Stimulated activated CD8-positive, alpha-beta memory T cell treated with anti-CD3 and anti-CD28 coated beads, Interleukin-15, amount 100 ng/mL, for 48 hours (primary cell): ENCODE measurements at regions not wholly inside any gene's neighbourhood (a gene's known extent, or its start where the extent isn't known, plus 50 kb on each side); places are given as distances from the start of the nearest gene placed in this dataset.

Source experiments
- DNase-seq, 2 donors: peaks; one replicate each; pipeline ENCODE4 v3.0.0-alpha.2; 2020; ENCODE audit warnings: low read depth in 2 of 2

- DNase-seq, result no peak
These were observed 65.7 kb downstream of the UNC5CL start for GRCh38 chr6:40973304-40973703.

GRCh38 chr6:40972814-40973213 is 66.2 kb downstream of the UNC5CL start:
- no peak for DNase-seq

- no peak for DNase-seq
These were observed 66.8 kb downstream of the UNC5CL start for GRCh38 chr6:40972190-40972589.

- no peak for DNase-seq
These were observed 70.3 kb downstream of the UNC5CL start for GRCh38 chr6:40968620-40969164.

- DNase-seq, result no peak
These were observed 72.2 kb downstream of the UNC5CL start for GRCh38 chr6:40966860-40967259.

- no peak for DNase-seq
These were observed 74.0 kb downstream of the UNC5CL start for GRCh38 chr6:40965046-40965445.

- no peak for DNase-seq
These were observed 76.0 kb downstream of the UNC5CL start for GRCh38 chr6:40963019-40963418.

- peak in 1 of 2 donors; percentile 1 for DNase-seq
These were observed 76.8 kb downstream of the UNC5CL start for GRCh38 chr6:40962241-40962640.

- no peak for DNase-seq
These were observed 77.2 kb downstream of the UNC5CL start for GRCh38 chr6:40961831-40962230.

GRCh38 chr6:40960742-40961430 is 78.1 kb downstream of the UNC5CL start:
- DNase-seq, result no peak

- no peak for DNase-seq
These were observed 79.2 kb downstream of the UNC5CL start for GRCh38 chr6:40959781-40960327.

GRCh38 chr6:40958738-40959137 is 80.3 kb downstream of the UNC5CL start:
- DNase-seq, result no peak

GRCh38 chr6:40957616-40958492 is 81.2 kb downstream of the UNC5CL start:
- DNase-seq, result no peak

- no peak for DNase-seq
These were observed 82.1 kb downstream of the UNC5CL start for GRCh38 chr6:40956936-40957335.

GRCh38 chr6:40955178-40955545 is 83.9 kb downstream of the UNC5CL start:
- no peak for DNase-seq

GRCh38 chr6:40954446-40955177 is 84.4 kb downstream of the UNC5CL start:
- no peak for DNase-seq

- DNase-seq, result no peak
These were observed 85.5 kb downstream of the UNC5CL start for GRCh38 chr6:40953486-40953885.

- DNase-seq, result no peak
These were observed 87.9 kb downstream of the UNC5CL start for GRCh38 chr6:40950986-40951698.

- no peak for DNase-seq
These were observed 90.5 kb downstream of the UNC5CL start for GRCh38 chr6:40948570-40948969.

- no peak for DNase-seq
These were observed 91.0 kb downstream of the UNC5CL start for GRCh38 chr6:40947876-40948526.
